Neuronal stem cell (in vitro differentiated cells): ENCODE measurements at regions not wholly inside any gene's neighbourhood (a gene's known extent, or its start where the extent isn't known, plus 50 kb on each side); places are given as distances from the start of the nearest gene placed in this dataset.

ENCODE experiments used
- DNase-seq: peaks from one replicate; pipeline ENCODE4 v3.0.0-alpha.2; 2013; ENCODE audit warnings: low spot score
- H2AFZ ChIP-seq: one replicate; pipeline ENCODE4 v1.6.1; 2013; ENCODE audit warnings: mild to moderate bottlenecking, low read length, inconsistent platforms
- H2AK5ac ChIP-seq: 2 replicates; pipeline ENCODE4 v1.6.1; 2013; ENCODE audit warnings: low read depth, mild to moderate bottlenecking, inconsistent platforms, low read length, moderate library complexity, mixed read lengths
- H2BK120ac ChIP-seq: 2 replicates; pipeline ENCODE4 v1.6.1; 2013; ENCODE audit warnings: low read depth, mild to moderate bottlenecking, inconsistent platforms, low read length, moderate library complexity, mixed read lengths
- H2BK12ac ChIP-seq: one replicate; pipeline ENCODE4 v1.6.1; 2013; ENCODE audit warnings: low read length, inconsistent platforms
- H2BK15ac ChIP-seq: 2 replicates; pipeline ENCODE4 v1.6.1; 2013; ENCODE audit warnings: mild to moderate bottlenecking, low read length, inconsistent platforms, mixed read lengths
- H2BK5ac ChIP-seq: one replicate; pipeline ENCODE4 v1.6.1; 2013; ENCODE audit warnings: inconsistent platforms, mild to moderate bottlenecking, low read length, moderate library complexity
- H3K14ac ChIP-seq: one replicate; pipeline ENCODE4 v1.6.1; 2013; ENCODE audit warnings: low read length, inconsistent platforms
- H3K18ac ChIP-seq: 2 replicates; pipeline ENCODE4 v1.6.1; 2013; ENCODE audit warnings: low read length, inconsistent platforms
- H3K23ac ChIP-seq: 2 replicates; pipeline ENCODE4 v1.6.1; 2013; ENCODE audit warnings: low read depth, mild to moderate bottlenecking, mixed read lengths, low read length, inconsistent platforms; ENCODE audit not compliant: poor library complexity
- H3K27ac ChIP-seq: replicated peaks from 3 replicates; pipeline ENCODE4 v1.5.1; 2013; ENCODE audit warnings: low read length, inconsistent platforms
- H3K27me3 ChIP-seq, 3 experiments: 2 replicates each; pipeline ENCODE4 v1.6.1; 2013; ENCODE audit warnings: low read length in 3 of 3, mild to moderate bottlenecking in 2 of 3, inconsistent platforms in 1 of 3, low read depth in 1 of 3, mixed read lengths in 1 of 3, moderate library complexity in 1 of 3; ENCODE audit not compliant: control insufficient read depth in 3 of 3, insufficient read depth in 3 of 3
- H3K36me3 ChIP-seq, 2 donors: replicated peaks in 1 of 2; 2 replicates each; pipeline ENCODE4 v1.6.1; 2013; ENCODE audit warnings: low read length in 2 of 2; ENCODE audit not compliant: control insufficient read depth in 2 of 2, insufficient read depth in 2 of 2
- H3K4ac ChIP-seq: 2 replicates; pipeline ENCODE4 v1.6.1; 2013; ENCODE audit warnings: inconsistent platforms, mild to moderate bottlenecking, low read length, moderate library complexity
- H3K4me1 ChIP-seq, 2 donors: 1 replicate in 1 of 2; 2 replicates in 1 of 2; pipeline ENCODE4 v1.6.1; 2013; ENCODE audit warnings: low read length in 2 of 2, low read depth in 1 of 2; ENCODE audit not compliant: control insufficient read depth in 2 of 2, insufficient read depth in 1 of 2
- H3K4me2 ChIP-seq: one replicate; pipeline ENCODE4 v1.6.1; 2013; ENCODE audit warnings: mild to moderate bottlenecking, low read length, inconsistent platforms; ENCODE audit not compliant: insufficient read depth, poor library complexity, severe bottlenecking
- H3K4me3 ChIP-seq, 2 donors: 2 replicates each; pipeline ENCODE4 v1.5.1; 2013; ENCODE audit warnings: low read length in 2 of 2, mild to moderate bottlenecking in 2 of 2, inconsistent platforms in 1 of 2, moderate library complexity in 1 of 2
- H3K79me1 ChIP-seq: one replicate; pipeline ENCODE4 v1.6.1; 2013; ENCODE audit warnings: low read depth, mild to moderate bottlenecking, inconsistent platforms, low read length, moderate library complexity
- H3K9ac ChIP-seq: one replicate; pipeline ENCODE4 v1.6.1; 2013; ENCODE audit warnings: mild to moderate bottlenecking, low read depth, low read length, inconsistent platforms; ENCODE audit not compliant: poor library complexity
- H3K9me3 ChIP-seq, 2 donors: replicated peaks in 1 of 2; 2 replicates each; pipeline versions ENCODE3 to v1.6.1; 2013; ENCODE audit warnings: low read length in 2 of 2, mild to moderate bottlenecking in 2 of 2, inconsistent platforms in 1 of 2, low read depth in 1 of 2, mixed read lengths in 1 of 2, moderate library complexity in 1 of 2; ENCODE audit not compliant: control insufficient read depth in 2 of 2, insufficient read depth in 1 of 2
- H4K8ac ChIP-seq: one replicate; pipeline ENCODE4 v1.6.1; 2013; ENCODE audit warnings: low read depth, mild to moderate bottlenecking, inconsistent platforms, low read length, moderate library complexity
- H4K91ac ChIP-seq: one replicate; pipeline ENCODE4 v1.6.1; 2013; ENCODE audit warnings: low read length, low read depth, mild to moderate bottlenecking, inconsistent platforms; ENCODE audit not compliant: poor library complexity
- WGBS, 2 donors: extraction: QIAGEN DNeasy Blood & Tissue Kit; methylation state at CpG; one replicate each; pipeline ENCODE4 v1.1.7; 2013; ENCODE audit warnings: missing lambda C conversion rate in 2 of 2, mixed read lengths in 1 of 2; ENCODE audit not compliant: insufficient read length in 2 of 2, insufficient replicate concordance in 1 of 2; ENCODE audit errors: extremely low coverage in 2 of 2; 5-methylcytosine and 5-hydroxymethylcytosine counted together

GRCh38 chr5:124605541-124605940 is 140.9 kb downstream of the ZNF608 start:
- H3K18ac ChIP-seq: no peak overlapping the region
- H2BK15ac ChIP-seq: no peak overlapping the region
- H3K4me1 ChIP-seq: peaks cover 5 to 21% of the 10 kb centered on the region in 2 donors
- H3K23ac ChIP-seq: no peak overlapping the region
- H3K27ac ChIP-seq: peak overlapping the region; percentile 13
- peak; percentile 65 for DNase-seq
- no peak overlapping the region for H4K8ac ChIP-seq
- peak overlapping the region; percentile 31 for H3K4me2 ChIP-seq
- H3K14ac ChIP-seq: no peak overlapping the region
- no peak overlapping the region for H3K4ac ChIP-seq
- no peak overlapping the region for H2AFZ ChIP-seq
- no CpG with 5 or more reads among the region's 4 CpGs for WGBS, 2 donors
- no peak overlapping the region for H2BK12ac ChIP-seq
- no peaks in the 10 kb centered on the region for H3K36me3 ChIP-seq
- H3K79me1 ChIP-seq: no peaks in the 10 kb centered on the region
- H3K4me3 ChIP-seq: no peak overlapping the region
- H2AK5ac ChIP-seq: no peak overlapping the region
- no peak overlapping the region for H2BK5ac ChIP-seq
- no peak overlapping the region for H3K9ac ChIP-seq
- no peaks in the 10 kb centered on the region for H3K27me3 ChIP-seq
- peaks cover 0 to 12% of the 10 kb centered on the region in 2 donors for H3K9me3 ChIP-seq
- H2BK120ac ChIP-seq: no peak overlapping the region
- no peak overlapping the region for H4K91ac ChIP-seq

- Histone ChIP-seq H3K27me3 (no peaks in the 10 kb centered on the region), H3K27ac (no peak overlapping the region), H3K9me3 (peaks cover 0 to 12% of the 10 kb centered on the region in 2 donors), H2AFZ (no peak overlapping the region), H3K18ac (no peak overlapping the region), H3K4ac (no peak overlapping the region), H4K91ac (no peak overlapping the region), H3K4me1 (peaks cover 7 to 27% of the 10 kb centered on the region in 2 donors), H3K9ac (no peak overlapping the region), H3K14ac (no peak overlapping the region), H3K4me2 (no peak overlapping the region), H2BK120ac (no peak overlapping the region), H2BK15ac (no peak overlapping the region), H3K79me1 (no peaks in the 10 kb centered on the region), H3K4me3 (no peak overlapping the region), H2AK5ac (no peak overlapping the region), H2BK5ac (no peak overlapping the region), H2BK12ac (no peak overlapping the region), H4K8ac (no peak overlapping the region), H3K23ac (no peak overlapping the region), H3K36me3 (no peaks in the 10 kb centered on the region)
- DNase-seq: no peak
- no CpG with 5 or more reads among the region's 4 CpGs for WGBS, 2 donors
These were observed 142.0 kb downstream of the ZNF608 start for GRCh38 chr5:124604419-124604818.

- Histone ChIP-seq H3K23ac (no peak overlapping the region), H2BK15ac (no peak overlapping the region), H3K14ac (no peak overlapping the region), H2AFZ (no peak overlapping the region), H2BK120ac (no peak overlapping the region), H3K9me3 (peaks cover 0 to 7% of the 10 kb centered on the region in 2 donors), H3K27me3 (no peaks in the 10 kb centered on the region), H3K4ac (no peak overlapping the region), H3K27ac (no peak overlapping the region), H2BK5ac (no peak overlapping the region), H4K8ac (no peak overlapping the region), H3K18ac (no peak overlapping the region), H3K4me1 (peaks cover 12 to 29% of the 10 kb centered on the region in 2 donors), H3K79me1 (no peaks in the 10 kb centered on the region), H4K91ac (no peak overlapping the region), H3K9ac (no peak overlapping the region), H3K4me2 (no peak overlapping the region), H3K4me3 (no peak overlapping the region), H2BK12ac (no peak overlapping the region), H2AK5ac (no peak overlapping the region), H3K36me3 (no peaks in the 10 kb centered on the region)
- DNase-seq: no peak
- no CpG with 5 or more reads among the region's 1 CpG for WGBS, 2 donors
These were observed 143.4 kb downstream of the ZNF608 start for GRCh38 chr5:124602925-124603650.

- Histone ChIP-seq H4K91ac (no peak overlapping the region), H3K4me1 (peaks cover 10 to 12% of the 10 kb centered on the region in 2 donors), H3K9me3 (no peaks in the 10 kb centered on the region), H2BK5ac (no peak overlapping the region), H3K4me3 (no peak overlapping the region), H3K14ac (no peak overlapping the region), H2AK5ac (no peak overlapping the region), H4K8ac (no peak overlapping the region), H3K4me2 (no peak overlapping the region), H3K9ac (no peak overlapping the region), H2BK15ac (no peak overlapping the region), H3K18ac (no peak overlapping the region), H2BK12ac (no peak overlapping the region), H3K36me3 (no peaks in the 10 kb centered on the region), H2BK120ac (no peak overlapping the region), H2AFZ (no peak overlapping the region), H3K27me3 (no peaks in the 10 kb centered on the region), H3K23ac (no peak overlapping the region), H3K27ac (no peak overlapping the region), H3K4ac (no peak overlapping the region), H3K79me1 (no peaks in the 10 kb centered on the region)
- DNase-seq: no peak
- no CpG with 5 or more reads among the region's 10 CpGs for WGBS, 2 donors
These were observed 147.1 kb downstream of the ZNF608 start for GRCh38 chr5:124599028-124599973.
